HG02678 (cell line): ENCODE measurements at regions not wholly inside any gene's neighbourhood (a gene's known extent, or its start where the extent isn't known, plus 50 kb on each side); places are given as distances from the start of the nearest gene placed in this dataset.
"Not testable (repeated sequence)": the region's sequence is repeated elsewhere in the genome, so short reads cannot be mapped to it uniquely, and the experiment has no call there.

Experiments
- ATAC-seq: cut with Tn5 transposase; IDR thresholded peaks from one replicate; pipeline ENCODE4 v1.9.1; 2021; ENCODE audit warnings: mild to moderate bottlenecking, moderate library complexity; ENCODE audit not compliant: unreplicated experiment

DNA sequence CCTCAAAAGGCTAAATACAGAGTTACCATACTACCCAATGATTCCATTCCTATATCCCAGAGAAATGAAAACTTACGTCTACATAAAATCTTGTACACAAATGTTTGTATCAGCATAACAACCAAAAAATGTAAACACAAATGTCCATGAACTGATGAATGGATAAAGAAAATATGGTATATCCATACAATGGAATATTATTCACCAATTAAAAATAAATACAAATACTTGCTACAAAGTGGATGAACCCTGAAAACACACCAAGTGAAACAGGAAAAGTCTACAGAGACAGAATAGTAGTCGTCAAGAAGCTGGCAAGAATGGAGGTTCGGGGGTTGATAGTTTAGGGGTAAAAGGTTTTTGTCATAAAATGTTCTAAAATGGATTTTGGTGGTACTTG is 54.0 kb upstream of the ANKRD28 start:
- ATAC-seq, result no peak

GRCh38 chr3:15858547-15859506 is 61.0 kb upstream of the ANKRD28 start:
- peak; percentile 59 for ATAC-seq

GRCh38 chr3:15859507-15860013 is 61.8 kb upstream of the ANKRD28 start:
- ATAC-seq, result peak; percentile 81

DNA sequence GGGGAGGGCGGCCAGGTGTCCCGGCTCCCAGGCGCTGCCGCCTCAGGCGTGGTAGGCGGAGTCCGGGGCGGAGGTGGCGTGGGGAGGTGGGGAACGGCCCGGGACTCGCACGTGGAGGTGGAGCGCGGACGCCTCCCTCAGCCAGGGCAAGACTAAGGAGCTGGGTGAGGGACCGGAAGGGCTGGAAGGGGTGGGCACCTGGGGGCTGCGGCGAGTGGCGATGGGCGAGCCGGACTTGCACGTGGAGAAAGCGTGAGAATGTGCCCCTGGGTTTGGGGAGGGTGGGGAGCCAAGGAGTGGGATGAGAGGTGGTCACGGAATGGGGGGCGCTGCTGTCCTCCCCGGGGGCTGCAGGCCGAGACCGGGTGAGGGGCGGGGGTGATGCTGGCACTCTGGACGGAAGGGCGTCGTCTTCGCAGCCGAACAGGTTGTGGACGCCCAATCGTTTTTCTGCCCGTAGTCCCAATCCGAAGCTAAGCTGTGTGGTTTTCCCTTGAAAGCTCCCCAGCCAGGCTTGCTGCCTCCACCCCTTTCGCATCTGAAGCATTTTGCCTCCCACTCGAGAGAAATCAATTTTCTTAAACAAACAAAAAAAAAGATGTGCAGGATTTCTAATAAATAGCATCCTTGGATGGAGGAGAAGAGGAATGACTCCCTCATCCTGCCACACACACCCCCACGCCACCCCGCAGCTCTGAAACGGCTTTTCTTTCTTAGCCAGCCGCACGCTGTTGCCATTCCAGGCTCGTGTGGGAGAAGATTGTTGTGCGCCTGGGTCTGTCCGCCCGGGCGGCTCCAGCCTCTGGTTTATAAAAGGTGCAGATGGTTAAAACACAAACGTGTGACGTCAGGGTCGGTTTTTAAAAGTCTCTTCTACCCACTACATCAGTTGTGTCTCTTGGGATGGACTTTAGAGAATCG is 62.5 kb upstream of the ANKRD28 start:
- ATAC-seq, result peak; percentile 48

- no peak for ATAC-seq
Measured at GRCh38 chr3:15861163-15861562, 63.4 kb upstream of the ANKRD28 start.

- ATAC-seq, result no peak
Measured at GRCh38 chr3:15872807-15873206, 75.0 kb upstream of the ANKRD28 start.

GRCh38 chr3:15873415-15873814 is 75.6 kb upstream of the ANKRD28 start:
- ATAC-seq, result no peak

- no peak for ATAC-seq
Measured at GRCh38 chr3:15875016-15875689, 77.4 kb upstream of the ANKRD28 start.

- no peak for ATAC-seq
Measured at GRCh38 chr3:15876669-15877068, 78.9 kb upstream of the ANKRD28 start.

GRCh38 chr3:15877813-15878212 is 80.0 kb upstream of the ANKRD28 start:
- no peak for ATAC-seq

DNA sequence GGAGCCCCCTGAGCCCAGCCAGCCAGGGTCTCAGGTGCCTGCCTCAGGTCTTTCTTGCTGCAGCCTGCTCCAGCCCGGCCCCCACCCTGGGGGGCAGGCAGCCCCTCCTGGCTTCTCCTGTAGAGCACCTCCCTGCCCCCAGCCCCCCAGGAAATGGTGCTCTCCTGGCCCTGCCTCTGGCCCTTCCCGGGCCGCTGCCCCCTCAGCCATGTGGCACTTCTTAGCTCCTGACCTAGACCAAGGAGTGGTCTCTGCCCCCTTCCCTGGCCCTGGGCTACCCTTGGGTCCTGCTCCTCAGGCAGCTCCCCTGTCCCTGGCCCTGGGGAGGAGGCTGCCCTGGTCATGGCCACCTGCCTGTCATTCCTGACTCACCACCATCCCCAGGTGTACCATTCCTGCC is 82.0 kb upstream of the ANKRD28 start:
- not testable (repeated sequence) for ATAC-seq

DNA sequence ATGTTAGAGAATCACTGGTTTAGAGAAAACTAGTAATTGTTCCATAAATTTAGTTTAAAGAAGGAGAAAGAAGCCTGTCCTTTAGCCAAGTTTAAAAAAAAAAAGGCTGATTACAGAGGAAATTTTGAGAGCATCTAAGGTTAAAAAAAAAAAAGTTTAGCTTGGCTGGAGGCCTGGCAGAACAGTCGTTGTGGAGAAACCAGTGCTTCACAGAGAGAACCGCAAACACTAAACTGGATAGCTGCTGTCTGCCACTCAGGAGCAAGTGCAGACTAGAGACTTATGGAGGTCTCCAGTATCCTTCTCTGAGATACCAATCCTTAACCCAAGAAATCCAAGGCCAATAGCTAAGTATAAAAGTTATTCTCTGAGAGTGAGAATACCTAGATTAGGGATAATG is 84.8 kb upstream of the ANKRD28 start:
- no peak for ATAC-seq

GRCh38 chr3:15884132-15884531 is 86.4 kb upstream of the ANKRD28 start:
- ATAC-seq, result no peak

DNA sequence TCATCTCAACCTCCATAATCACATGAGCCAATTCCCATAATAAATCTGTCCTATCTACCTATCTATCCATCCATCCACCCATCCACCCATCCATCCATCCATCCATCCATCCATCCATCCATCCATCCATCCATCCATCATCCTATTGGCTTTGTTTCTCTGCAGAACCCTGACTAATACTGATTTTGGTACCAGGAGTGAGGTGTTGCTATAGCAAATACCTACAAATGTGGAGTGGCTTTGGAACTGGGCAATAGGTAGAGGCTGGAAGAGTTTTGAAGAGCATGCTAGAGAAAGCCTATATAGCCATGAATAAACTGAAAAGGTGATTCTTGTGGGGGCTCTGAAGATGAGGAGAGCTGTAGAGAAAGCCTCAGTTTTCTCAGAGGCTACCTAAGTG is 88.7 kb upstream of the ANKRD28 start:
- ATAC-seq, result no peak

GRCh38 chr3:15887261-15887660 is 89.5 kb upstream of the ANKRD28 start:
- ATAC-seq, result no peak

DNA sequence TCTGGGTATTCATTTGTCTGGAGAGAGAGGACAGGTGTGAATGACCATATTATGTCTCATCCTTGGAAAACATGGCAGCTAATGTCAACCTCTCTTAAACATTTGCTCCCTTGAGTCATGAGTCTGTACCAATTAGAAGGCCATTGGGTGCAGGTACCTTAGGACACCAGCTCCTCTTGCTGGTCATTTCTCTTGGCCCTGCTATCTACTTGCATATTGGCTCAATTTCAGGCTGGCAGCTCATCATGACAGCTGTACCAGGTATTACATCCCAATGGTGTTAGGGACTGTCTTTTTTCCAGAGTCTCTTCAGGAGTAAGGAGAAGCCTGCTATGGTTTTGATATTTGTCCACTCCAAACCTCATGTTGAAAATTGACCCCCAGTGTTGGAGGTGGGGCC is 92.2 kb upstream of the ANKRD28 start:
- no peak for ATAC-seq

- ATAC-seq, result no peak
Measured at GRCh38 chr3:15892311-15893227, 94.8 kb upstream of the ANKRD28 start.

- ATAC-seq, result no peak
Measured at GRCh38 chr3:15894382-15894781, 96.6 kb upstream of the ANKRD28 start.

DNA sequence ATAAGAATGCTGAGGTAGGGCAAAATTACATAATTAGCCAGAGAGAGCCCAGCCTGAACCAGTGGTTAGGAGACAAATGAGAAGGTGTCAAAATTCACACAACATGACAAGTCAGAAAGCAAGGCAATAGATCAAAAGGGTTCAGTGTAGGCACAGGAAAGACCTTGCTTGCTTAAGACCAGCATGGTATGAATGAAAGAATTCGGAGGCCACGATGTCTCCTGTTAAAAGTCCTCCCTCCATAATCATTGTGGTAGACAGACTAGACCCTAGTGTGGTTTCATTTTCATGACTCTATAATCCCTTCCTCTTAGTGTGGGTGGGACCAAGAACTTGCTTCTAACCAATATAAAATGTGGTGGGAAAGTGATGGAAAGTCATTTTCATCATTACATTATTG is 98.7 kb upstream of the ANKRD28 start:
- no peak for ATAC-seq

DNA sequence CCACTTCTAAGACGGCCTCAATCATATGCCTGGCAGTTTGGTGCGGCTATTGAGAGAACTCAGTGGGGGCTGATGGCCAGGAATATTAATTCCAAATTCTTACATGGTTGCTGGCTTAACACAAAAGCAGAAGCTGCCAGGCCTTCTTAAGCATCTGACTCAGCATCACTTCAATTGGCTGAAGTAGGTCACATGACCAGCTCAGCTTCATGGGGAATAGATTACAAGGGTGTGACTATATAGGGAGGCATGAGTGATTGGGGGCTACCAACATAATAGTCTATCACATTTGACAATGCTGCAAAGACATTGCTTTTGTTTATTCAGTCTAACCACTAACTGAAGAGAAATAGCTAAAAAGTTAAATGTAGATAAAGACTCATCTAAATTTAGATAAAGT is 101.6 kb upstream of the ANKRD28 start:
- ATAC-seq, result no peak
